Gastrocnemius medialis (tissue), 4 donors: ENCODE measurements at regions not wholly inside any gene's neighbourhood (a gene's known extent, or its start where the extent isn't known, plus 50 kb on each side); places are given as distances from the start of the nearest gene placed in this dataset.

ENCODE experiments used
- POLR2A ChIP-seq, 2 donors: fragments of 450-650 bp; IDR thresholded peaks; one replicate each; pipeline ENCODE4 v1.6.1; 2017; ENCODE audit warnings: antibody characterized with exemption in 2 of 2, mild to moderate bottlenecking in 2 of 2, moderate library complexity in 2 of 2
- TF ChIP-seq, protein P1 (sequence below), 5 experiments: fragments of 450-650 bp in 3 of 5; fragments of 200-600 bp in 2 of 5; sonication (generic) in 2 of 5; IDR thresholded peaks in 4 of 5; conservative IDR thresholded peaks in 1 of 5; 1 replicate in 4 of 5; 2 replicates in 1 of 5; pipeline ENCODE4 v1.5.1; 2016 to 2019; ENCODE audit warnings: antibody characterized with exemption in 5 of 5, mild to moderate bottlenecking in 3 of 5, moderate library complexity in 3 of 5

- TF ChIP-seq, protein P1, sequence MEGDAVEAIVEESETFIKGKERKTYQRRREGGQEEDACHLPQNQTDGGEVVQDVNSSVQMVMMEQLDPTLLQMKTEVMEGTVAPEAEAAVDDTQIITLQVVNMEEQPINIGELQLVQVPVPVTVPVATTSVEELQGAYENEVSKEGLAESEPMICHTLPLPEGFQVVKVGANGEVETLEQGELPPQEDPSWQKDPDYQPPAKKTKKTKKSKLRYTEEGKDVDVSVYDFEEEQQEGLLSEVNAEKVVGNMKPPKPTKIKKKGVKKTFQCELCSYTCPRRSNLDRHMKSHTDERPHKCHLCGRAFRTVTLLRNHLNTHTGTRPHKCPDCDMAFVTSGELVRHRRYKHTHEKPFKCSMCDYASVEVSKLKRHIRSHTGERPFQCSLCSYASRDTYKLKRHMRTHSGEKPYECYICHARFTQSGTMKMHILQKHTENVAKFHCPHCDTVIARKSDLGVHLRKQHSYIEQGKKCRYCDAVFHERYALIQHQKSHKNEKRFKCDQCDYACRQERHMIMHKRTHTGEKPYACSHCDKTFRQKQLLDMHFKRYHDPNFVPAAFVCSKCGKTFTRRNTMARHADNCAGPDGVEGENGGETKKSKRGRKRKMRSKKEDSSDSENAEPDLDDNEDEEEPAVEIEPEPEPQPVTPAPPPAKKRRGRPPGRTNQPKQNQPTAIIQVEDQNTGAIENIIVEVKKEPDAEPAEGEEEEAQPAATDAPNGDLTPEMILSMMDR (IDR thresholded peaks at IDR 0.05 in 4 of 5, conservative IDR thresholded peaks at IDR 0.05 in 1 of 5), result no peak
- no peak for TF ChIP-seq POLR2A (IDR thresholded peaks at IDR 0.05)
Observed at GRCh38 chr2:122322815-122323214, 567.4 kb downstream of the TSN start.
